DOHH2 (cell line): ENCODE measurements at regions not wholly inside any gene's neighbourhood (a gene's known extent, or its start where the extent isn't known, plus 50 kb on each side); places are given as distances from the start of the nearest gene placed in this dataset.

Experiments used
- H3F3A ChIP-seq: fragments of 200-600 bp; sonication (generic), shearing (Covaris generic); 2 replicates; pipeline ENCODE4 v1.6.0; 2016; ENCODE audit warnings: antibody characterized with exemption, mild to moderate bottlenecking; ENCODE audit not compliant: control insufficient read depth, insufficient read depth
- H3K27ac ChIP-seq: fragments of 200-600 bp; sonication (generic); 2 replicates; pipeline ENCODE4 v1.5.1; 2014; ENCODE audit warnings: low read depth, mild to moderate bottlenecking, low read length, moderate library complexity
- H3K27me3 ChIP-seq: fragments of 200-600 bp; sonication (generic); 2 replicates; pipeline ENCODE4 v1.6.1; 2014; ENCODE audit warnings: mild to moderate bottlenecking, low read length, mixed read lengths; ENCODE audit not compliant: control insufficient read depth
- H3K36me3 ChIP-seq: fragments of 200-600 bp; sonication (generic); 2 replicates; pipeline ENCODE4 v1.6.1; 2014; ENCODE audit warnings: mild to moderate bottlenecking, low read length, moderate library complexity, mixed read lengths; ENCODE audit not compliant: control insufficient read depth
- H3K4me1 ChIP-seq: fragments of 200-600 bp; sonication (generic); 2 replicates; pipeline ENCODE4 v1.6.1; 2014; ENCODE audit warnings: mild to moderate bottlenecking, low read length, mixed read lengths; ENCODE audit not compliant: control insufficient read depth
- H3K4me2 ChIP-seq: fragments of 200-600 bp; sonication (generic); 2 replicates; pipeline ENCODE4 v1.6.0; 2014; ENCODE audit warnings: mild to moderate bottlenecking, low read length, moderate library complexity
- H3K4me3 ChIP-seq: fragments of 200-600 bp; sonication (generic); 2 replicates; pipeline ENCODE4 v1.5.1; 2014; ENCODE audit warnings: mild to moderate bottlenecking, low read length, mixed read lengths
- H3K79me2 ChIP-seq: fragments of 200-600 bp; sonication (generic); 2 replicates; pipeline ENCODE4 v1.6.1; 2014; ENCODE audit warnings: mild to moderate bottlenecking, low read length, mixed read lengths; ENCODE audit not compliant: control insufficient read depth
- H3K9me2 ChIP-seq: fragments of 200-600 bp; sonication (generic); replicated peaks from 2 replicates; pipeline ENCODE4 v1.6.1; 2014; ENCODE audit warnings: mild to moderate bottlenecking, low read length, mixed read lengths; ENCODE audit not compliant: control insufficient read depth
- H3K9me3 ChIP-seq: fragments of 200-600 bp; sonication (generic); 2 replicates; pipeline ENCODE4 v1.6.1; 2014; ENCODE audit warnings: antibody characterized with exemption, low read length, mixed read lengths; ENCODE audit not compliant: control insufficient read depth, insufficient read depth
- H4K20me1 ChIP-seq: fragments of 200-600 bp; sonication (generic); 2 replicates; pipeline ENCODE4 v1.6.0; 2014; ENCODE audit warnings: low read depth, mild to moderate bottlenecking, antibody characterized with exemption, low read length, moderate library complexity; ENCODE audit not compliant: control insufficient read depth, insufficient read depth
- CTCF ChIP-seq: fragments of 200-600 bp; sonication (generic); IDR thresholded peaks from one replicate; pipeline ENCODE4 v1.5.1; 2014; ENCODE audit warnings: antibody characterized with exemption, mild to moderate bottlenecking, low read depth, low read length; ENCODE audit not compliant: poor library complexity, severe bottlenecking
- EZH2phosphoT487 ChIP-seq: fragments of 200-600 bp; sonication (generic); IDR thresholded peaks from 2 replicates; pipeline ENCODE4 v1.6.1; 2017; ENCODE audit warnings: borderline replicate concordance, mild to moderate bottlenecking, antibody characterized with exemption, low read length, moderate library complexity, mixed read lengths

- Histone ChIP-seq H3K4me1 (peaks cover 21% of the 10 kb centered on the region), H3K36me3 (no peaks in the 10 kb centered on the region), H3K4me2 (peak overlapping the region; percentile 39), H3K27ac (no peak overlapping the region), H4K20me1 (no peaks in the 10 kb centered on the region), H3F3A (no peaks in the 10 kb centered on the region), H3K79me2 (no peaks in the 10 kb centered on the region), H3K9me3 (no peaks in the 10 kb centered on the region), H3K27me3 (no peaks in the 10 kb centered on the region), H3K4me3 (peak overlapping the region; percentile 8; the same call in 1 of the 2 replicates), H3K9me2 (no peaks in the 10 kb centered on the region)
- no peak for TF ChIP-seq CTCF
- TF ChIP-seq EZH2phosphoT487, result no peak
These were observed 75.9 kb upstream of the CAMK2D start for GRCh38 chr4:113837397-113837796.

- TF ChIP-seq CTCF (no peak), EZH2phosphoT487 (no peak)
- no peaks in the 10 kb centered on the region for H4K20me1 ChIP-seq
- no peak overlapping the region for H3K27ac ChIP-seq
- H3K4me2 ChIP-seq, result no peak overlapping the region
- H3K9me3 ChIP-seq, result no peaks in the 10 kb centered on the region
- no peaks in the 10 kb centered on the region for H3F3A ChIP-seq
- peaks cover 21% of the 10 kb centered on the region for H3K4me1 ChIP-seq
- H3K9me2 ChIP-seq, result no peaks in the 10 kb centered on the region
- no peaks in the 10 kb centered on the region for H3K36me3 ChIP-seq
- no peaks in the 10 kb centered on the region for H3K79me2 ChIP-seq
- no peaks in the 10 kb centered on the region for H3K27me3 ChIP-seq
- no peak overlapping the region for H3K4me3 ChIP-seq
These were observed 73.5 kb upstream of the CAMK2D start for GRCh38 chr4:113835005-113835404.

GRCh38 chr4:113834298-113834697, 72.8 kb upstream of the CAMK2D start:
- no peak overlapping the region for H3K27ac ChIP-seq
- TF ChIP-seq EZH2phosphoT487 (no peak), CTCF (no peak)
- no peak overlapping the region for H3K4me3 ChIP-seq
- H3K79me2 ChIP-seq, result no peaks in the 10 kb centered on the region
- no peaks in the 10 kb centered on the region for H3K36me3 ChIP-seq
- H3K9me3 ChIP-seq, result no peaks in the 10 kb centered on the region
- H4K20me1 ChIP-seq, result no peaks in the 10 kb centered on the region
- no peak overlapping the region for H3K4me2 ChIP-seq
- no peaks in the 10 kb centered on the region for H3K9me2 ChIP-seq
- peaks cover 21% of the 10 kb centered on the region for H3K4me1 ChIP-seq
- H3F3A ChIP-seq, result no peaks in the 10 kb centered on the region
- no peaks in the 10 kb centered on the region for H3K27me3 ChIP-seq

- no peaks in the 10 kb centered on the region for H3K9me2 ChIP-seq
- no peaks in the 10 kb centered on the region for H3K9me3 ChIP-seq
- TF ChIP-seq CTCF, result no peak
- no peak for TF ChIP-seq EZH2phosphoT487
- H4K20me1 ChIP-seq, result no peaks in the 10 kb centered on the region
- no peak overlapping the region for H3K4me2 ChIP-seq
- no peaks in the 10 kb centered on the region for H3K36me3 ChIP-seq
- no peaks in the 10 kb centered on the region for H3K27me3 ChIP-seq
- peaks cover 16% of the 10 kb centered on the region for H3K4me1 ChIP-seq
- H3K79me2 ChIP-seq, result no peaks in the 10 kb centered on the region
- H3F3A ChIP-seq, result no peaks in the 10 kb centered on the region
- H3K4me3 ChIP-seq, result no peak overlapping the region
- H3K27ac ChIP-seq, result no peak overlapping the region
These were observed 71.3 kb upstream of the CAMK2D start for GRCh38 chr4:113832803-113833202.
